ENCODE measurements at regions not wholly inside any gene's neighbourhood (a gene's known extent, or its start where the extent isn't known, plus 50 kb on each side); places are given as distances from the start of the nearest gene placed in this dataset.

- TF ChIP-seq REST (IDR thresholded peaks at IDR 0.05; ENCODE audit: low read depth) (no peak), TAF1 (IDR thresholded peaks at IDR 0.05; ENCODE audit: low read depth) (no peak), YY1 (IDR thresholded peaks at IDR 0.05; ENCODE audit: low read depth) (no peak), NFIC (IDR thresholded peaks at IDR 0.05) (no peak), EP300 (IDR thresholded peaks at IDR 0.05; ENCODE audit: borderline replicate concordance) (no peak), TEAD4 (IDR thresholded peaks at IDR 0.05) (no peak), TCF12 (IDR thresholded peaks at IDR 0.05; ENCODE audit: low read depth) (no peak)
These were observed 523.6 kb upstream of the EYS start for GRCh38 chr6:66230591-66230990.

- TF ChIP-seq RAD21 (IDR thresholded peaks at IDR 0.05; ENCODE audit: low read depth), result no peak
These were observed 519.1 kb upstream of the EYS start for GRCh38 chr6:66226109-66226508.

DNA sequence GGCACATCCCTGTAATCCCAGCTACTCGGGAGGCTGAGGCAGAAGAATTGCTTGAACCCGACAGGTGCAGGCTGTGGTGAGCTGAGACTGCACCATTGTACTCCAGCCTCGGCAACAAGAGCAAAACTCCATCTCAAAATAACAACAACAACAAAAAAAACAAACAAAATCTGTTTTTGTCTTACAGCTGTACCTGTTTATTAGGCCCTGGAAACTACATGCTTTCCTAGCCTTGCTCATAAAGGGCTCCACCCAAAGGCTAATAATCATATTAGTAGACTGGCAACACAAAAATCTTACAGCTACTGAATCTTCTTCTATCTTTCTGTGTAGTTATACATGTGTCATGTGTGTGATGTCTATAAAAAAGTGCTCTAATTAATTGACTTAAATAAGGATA is 503.9 kb upstream of the EYS start:
- TF ChIP-seq ZBTB7A (IDR thresholded peaks at IDR 0.05; ENCODE audit: low read depth) (no peak), NFIC (IDR thresholded peaks at IDR 0.05) (no peak), EGR1 (IDR thresholded peaks at IDR 0.05) (no peak), TCF12 (IDR thresholded peaks at IDR 0.05; ENCODE audit: low read depth) (no peak), YY1 (IDR thresholded peaks at IDR 0.05; ENCODE audit: low read depth) (no peak), RAD21 (IDR thresholded peaks at IDR 0.05; ENCODE audit: low read depth) (no peak), FOXM1 (IDR thresholded peaks at IDR 0.05; ENCODE audit: borderline replicate concordance, low read depth) (no peak), REST (IDR thresholded peaks at IDR 0.05; ENCODE audit: low read depth) (no peak), CREB1 (IDR thresholded peaks at IDR 0.05; ENCODE audit: low read depth) (no peak), EP300 (IDR thresholded peaks at IDR 0.05; ENCODE audit: borderline replicate concordance) (no peak), TAF1 (IDR thresholded peaks at IDR 0.05; ENCODE audit: low read depth) (no peak), TEAD4 (IDR thresholded peaks at IDR 0.05) (no peak), CEBPB (IDR thresholded peaks at IDR 0.05) (no peak)
- TF ChIP-seq, protein P1, sequence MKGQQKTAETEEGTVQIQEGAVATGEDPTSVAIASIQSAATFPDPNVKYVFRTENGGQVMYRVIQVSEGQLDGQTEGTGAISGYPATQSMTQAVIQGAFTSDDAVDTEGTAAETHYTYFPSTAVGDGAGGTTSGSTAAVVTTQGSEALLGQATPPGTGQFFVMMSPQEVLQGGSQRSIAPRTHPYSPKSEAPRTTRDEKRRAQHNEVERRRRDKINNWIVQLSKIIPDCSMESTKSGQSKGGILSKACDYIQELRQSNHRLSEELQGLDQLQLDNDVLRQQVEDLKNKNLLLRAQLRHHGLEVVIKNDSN (IDR thresholded peaks at IDR 0.05), result no peak
- TF ChIP-seq, protein P2, sequence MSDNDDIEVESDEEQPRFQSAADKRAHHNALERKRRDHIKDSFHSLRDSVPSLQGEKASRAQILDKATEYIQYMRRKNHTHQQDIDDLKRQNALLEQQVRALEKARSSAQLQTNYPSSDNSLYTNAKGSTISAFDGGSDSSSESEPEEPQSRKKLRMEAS (IDR thresholded peaks at IDR 0.05), result no peak

- TF ChIP-seq YY1 (IDR thresholded peaks at IDR 0.05; ENCODE audit: low read depth), result no peak
- no peak for TF ChIP-seq TCF12 (IDR thresholded peaks at IDR 0.05; ENCODE audit: low read depth)
- TF ChIP-seq REST (IDR thresholded peaks at IDR 0.05; ENCODE audit: low read depth), result no peak
- no peak for TF ChIP-seq TEAD4 (IDR thresholded peaks at IDR 0.05)
- TF ChIP-seq, protein P2 (IDR thresholded peaks at IDR 0.05), result no peak
- no peak for TF ChIP-seq ZBTB7A (IDR thresholded peaks at IDR 0.05; ENCODE audit: low read depth)
- no peak for TF ChIP-seq FOXM1 (IDR thresholded peaks at IDR 0.05; ENCODE audit: borderline replicate concordance, low read depth)
These were observed 493.4 kb upstream of the EYS start for GRCh38 chr6:66200390-66200789.

DNA sequence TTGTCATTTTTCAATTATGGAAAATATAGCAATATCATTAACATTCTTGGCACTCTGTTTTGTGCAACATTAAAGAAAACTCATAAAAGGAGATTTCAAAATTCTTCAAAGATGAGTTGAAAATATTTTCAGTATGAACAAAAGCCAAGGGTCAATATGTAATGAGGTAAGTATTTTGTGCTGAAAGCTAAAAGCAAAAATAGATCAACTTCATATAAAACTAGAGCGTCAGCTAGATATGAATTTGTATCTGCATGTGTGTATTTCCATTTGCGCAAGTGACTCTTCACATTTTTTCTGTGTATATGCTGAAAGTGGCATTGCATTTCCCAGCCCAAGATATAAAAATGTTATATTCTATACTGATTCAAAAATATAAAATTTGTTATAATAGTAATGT is 492.1 kb upstream of the EYS start:
- TF ChIP-seq FOXM1 (IDR thresholded peaks at IDR 0.05; ENCODE audit: borderline replicate concordance, low read depth), result no peak
- no peak for TF ChIP-seq EP300 (IDR thresholded peaks at IDR 0.05; ENCODE audit: borderline replicate concordance)
- no peak for TF ChIP-seq CREB1 (IDR thresholded peaks at IDR 0.05; ENCODE audit: low read depth)
- TF ChIP-seq REST (IDR thresholded peaks at IDR 0.05; ENCODE audit: low read depth), result no peak
- no peak for TF ChIP-seq TEAD4 (IDR thresholded peaks at IDR 0.05)
- TF ChIP-seq RAD21 (IDR thresholded peaks at IDR 0.05; ENCODE audit: low read depth), result no peak
- TF ChIP-seq TCF12 (IDR thresholded peaks at IDR 0.05; ENCODE audit: low read depth), result no peak
- no peak for TF ChIP-seq NFIC (IDR thresholded peaks at IDR 0.05)
- TF ChIP-seq CEBPB (IDR thresholded peaks at IDR 0.05), result no peak
- TF ChIP-seq, protein P1 (IDR thresholded peaks at IDR 0.05), result no peak
- no peak for TF ChIP-seq YY1 (IDR thresholded peaks at IDR 0.05; ENCODE audit: low read depth)
